Amniotic epithelial cell (primary cell): ENCODE measurements at regions not wholly inside any gene's neighbourhood (a gene's known extent, or its start where the extent isn't known, plus 50 kb on each side); places are given as distances from the start of the nearest gene placed in this dataset.

Experiments used
- DNase-seq: peaks from one replicate; pipeline ENCODE4 v3.0.0-alpha.2; 2010; ENCODE audit warnings: low read depth

DNA sequence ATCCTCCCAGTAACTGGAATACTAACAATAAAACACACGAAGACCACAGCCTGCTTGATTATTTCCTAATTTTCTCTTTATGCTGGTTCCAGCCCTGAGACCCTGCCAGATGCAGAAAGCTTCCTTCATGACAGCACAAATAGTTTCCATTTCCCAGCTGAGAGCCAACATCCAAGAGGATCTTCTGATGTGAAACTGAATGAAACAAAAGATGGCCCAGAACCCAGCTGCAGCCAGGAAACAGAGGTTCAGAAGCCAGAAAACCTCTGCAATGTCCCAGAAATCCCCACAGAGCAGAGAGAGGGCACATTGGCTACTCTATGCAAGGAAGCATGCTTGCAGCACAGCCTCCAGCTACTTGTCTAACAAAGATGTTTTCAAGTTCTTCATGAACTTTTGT is 61.8 kb upstream of the PLEKHG1 start:
- no peak for DNase-seq

- no peak for DNase-seq
These were observed 60.6 kb upstream of the PLEKHG1 start for GRCh38 chr6:150539111-150539510.

GRCh38 chr6:150539568-150539967 is 60.1 kb upstream of the PLEKHG1 start:
- no peak for DNase-seq

GRCh38 chr6:150541576-150541975 is 58.1 kb upstream of the PLEKHG1 start:
- DNase-seq = no peak

GRCh38 chr6:150543178-150543577 is 56.5 kb upstream of the PLEKHG1 start:
- DNase-seq = no peak

DNA sequence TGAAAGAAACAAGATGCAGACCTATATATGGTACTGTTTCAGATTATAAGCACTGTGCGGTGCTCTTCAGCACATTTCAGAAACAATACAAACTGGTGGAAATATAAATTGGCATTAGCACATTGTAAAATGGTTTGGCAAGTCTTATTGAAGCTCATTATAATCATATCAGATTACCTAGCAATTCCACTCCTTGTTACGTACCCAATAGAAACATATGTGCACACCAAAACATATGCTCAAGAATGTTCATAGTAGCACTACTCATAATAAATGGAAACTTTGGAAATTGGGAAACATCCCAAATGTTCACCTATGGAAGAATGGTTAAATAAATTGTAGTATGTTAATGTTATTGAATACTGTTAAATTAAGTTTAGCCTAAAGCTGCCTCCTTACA is 54.9 kb upstream of the PLEKHG1 start:
- no peak for DNase-seq

- DNase-seq = no peak
These were observed 53.2 kb upstream of the PLEKHG1 start for GRCh38 chr6:150546457-150546856.

GRCh38 chr6:150547502-150548222 is 52.0 kb upstream of the PLEKHG1 start:
- no peak for DNase-seq

- DNase-seq = no peak
These were observed 51.4 kb upstream of the PLEKHG1 start for GRCh38 chr6:150548330-150548729.

- no peak for DNase-seq
These were observed 50.7 kb upstream of the PLEKHG1 start for GRCh38 chr6:150549007-150549406.

DNA sequence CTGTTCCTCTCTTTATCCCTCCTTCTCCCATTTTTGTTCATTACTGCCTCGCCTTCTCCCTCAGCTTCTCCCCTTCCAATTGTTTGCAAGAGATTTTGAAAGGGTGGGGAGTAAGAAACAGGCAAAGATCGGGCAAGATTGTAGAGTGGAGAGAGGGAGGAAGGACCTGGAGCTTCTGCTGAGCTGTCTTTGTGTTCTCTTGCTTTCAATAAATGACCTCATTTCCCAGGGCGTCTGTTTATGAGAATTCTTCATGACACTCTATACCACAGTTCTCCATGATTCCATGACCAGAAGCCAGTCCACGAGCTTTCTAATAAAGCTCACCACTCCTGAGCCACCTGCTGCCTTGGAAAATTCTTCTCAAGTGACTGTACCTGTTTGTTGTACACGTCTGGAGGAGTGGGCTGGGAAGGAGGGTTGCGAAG is 50.0 kb upstream of the PLEKHG1 start:
- no peak for DNase-seq
